ENCODE measurements at regions not wholly inside any gene's neighbourhood (a gene's known extent, or its start where the extent isn't known, plus 50 kb on each side); places are given as distances from the start of the nearest gene placed in this dataset.
"Not testable (repeated sequence)": the region's sequence is repeated elsewhere in the genome, so short reads cannot be mapped to it uniquely, and the experiment has no call there.

DNA sequence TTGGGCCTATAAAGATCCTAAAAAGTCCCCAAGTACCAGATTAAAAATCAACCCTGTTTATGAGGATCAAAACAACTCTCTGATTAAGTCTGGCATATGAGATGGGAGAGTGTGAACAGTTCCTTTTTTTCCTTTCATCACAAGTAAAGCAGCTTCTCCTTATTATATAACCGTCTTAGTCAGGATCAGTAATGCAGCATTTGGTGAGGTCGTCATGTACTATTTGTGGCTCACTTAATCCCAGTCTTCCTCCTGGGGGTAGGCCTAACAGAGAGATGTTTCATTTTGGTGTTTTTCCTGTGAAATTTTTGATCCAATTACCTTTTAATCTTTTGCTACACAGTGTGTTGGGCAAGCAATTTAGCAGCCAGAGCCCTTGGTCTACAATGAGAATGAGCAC lies 333.1 kb upstream of the KCNMB2 start:
- ChIA-PET CTCF (interaction anchor here (0.6 to 0.9 kb wide), 3 partner anchors 24 to 117 kb away, joined by 3 read pairs; no protein-coding TSS in a partner anchor), POLR2A (interaction anchor here (0.6 to 1.2 kb wide), 2 partner anchors 25 to 80 kb away, joined by 3 to 4 read pairs; no protein-coding TSS in a partner anchor)
- no peak for DNase-seq (ENCODE audit: unreplicated experiment)
- intact Hi-C loops (cut with micrococcal nuclease): no loop called here
- no peak overlapping the region for H3K4me3 Mint-ChIP-seq (ENCODE audit: unreplicated experiment)
- H3K9me3 Mint-ChIP-seq (ENCODE audit: unreplicated experiment): no peaks in the 10 kb centered on the region
- H3K4me1 Mint-ChIP-seq (ENCODE audit: insufficient read depth, unreplicated experiment): peaks cover 12% of the 10 kb centered on the region
- BruUV-seq (replicated peaks): no TSS peak
- no peaks in the 10 kb centered on the region for H3K27me3 Mint-ChIP-seq (ENCODE audit: insufficient read depth, unreplicated experiment)
- TF ChIP-seq, protein P1, sequence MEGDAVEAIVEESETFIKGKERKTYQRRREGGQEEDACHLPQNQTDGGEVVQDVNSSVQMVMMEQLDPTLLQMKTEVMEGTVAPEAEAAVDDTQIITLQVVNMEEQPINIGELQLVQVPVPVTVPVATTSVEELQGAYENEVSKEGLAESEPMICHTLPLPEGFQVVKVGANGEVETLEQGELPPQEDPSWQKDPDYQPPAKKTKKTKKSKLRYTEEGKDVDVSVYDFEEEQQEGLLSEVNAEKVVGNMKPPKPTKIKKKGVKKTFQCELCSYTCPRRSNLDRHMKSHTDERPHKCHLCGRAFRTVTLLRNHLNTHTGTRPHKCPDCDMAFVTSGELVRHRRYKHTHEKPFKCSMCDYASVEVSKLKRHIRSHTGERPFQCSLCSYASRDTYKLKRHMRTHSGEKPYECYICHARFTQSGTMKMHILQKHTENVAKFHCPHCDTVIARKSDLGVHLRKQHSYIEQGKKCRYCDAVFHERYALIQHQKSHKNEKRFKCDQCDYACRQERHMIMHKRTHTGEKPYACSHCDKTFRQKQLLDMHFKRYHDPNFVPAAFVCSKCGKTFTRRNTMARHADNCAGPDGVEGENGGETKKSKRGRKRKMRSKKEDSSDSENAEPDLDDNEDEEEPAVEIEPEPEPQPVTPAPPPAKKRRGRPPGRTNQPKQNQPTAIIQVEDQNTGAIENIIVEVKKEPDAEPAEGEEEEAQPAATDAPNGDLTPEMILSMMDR (IDR thresholded peaks at IDR 0.05; ENCODE audit: unreplicated experiment): no peak
- no peaks in the 10 kb centered on the region for H3K36me3 Mint-ChIP-seq (ENCODE audit: insufficient read depth, unreplicated experiment)
- no peak overlapping the region for H3K27ac Mint-ChIP-seq (ENCODE audit: low read depth, unreplicated experiment)

GRCh38 chr3:178203650-178204049 lies 332.6 kb upstream of the KCNMB2 start:
- intact Hi-C loops (cut with micrococcal nuclease): no loop called here
- Mint-ChIP-seq H3K27ac (ENCODE audit: low read depth, unreplicated experiment) (no peak overlapping the region), H3K36me3 (ENCODE audit: insufficient read depth, unreplicated experiment) (no peaks in the 10 kb centered on the region), H3K4me1 (ENCODE audit: insufficient read depth, unreplicated experiment) (peaks cover 9% of the 10 kb centered on the region), H3K4me3 (ENCODE audit: unreplicated experiment) (no peak overlapping the region), H3K27me3 (ENCODE audit: insufficient read depth, unreplicated experiment) (no peaks in the 10 kb centered on the region), H3K9me3 (ENCODE audit: unreplicated experiment) (no peaks in the 10 kb centered on the region)
- TF ChIP-seq, protein P1 (IDR thresholded peaks at IDR 0.05; ENCODE audit: unreplicated experiment): no peak
- BruUV-seq (replicated peaks): no TSS peak
- ChIA-PET POLR2A (interaction anchor here (0.9 to 1.2 kb wide), 2 partner anchors 8 to 81 kb away, joined by 3 read pairs; no protein-coding TSS in a partner anchor), CTCF (interaction anchor here (0.6 to 0.9 kb wide), 3 partner anchors 24 to 116 kb away, joined by 3 read pairs; no protein-coding TSS in a partner anchor)
- peak; percentile 4 for DNase-seq (ENCODE audit: unreplicated experiment)

GRCh38 chr3:178205740-178206139 lies 330.5 kb upstream of the KCNMB2 start:
- H3K9me3 Mint-ChIP-seq (ENCODE audit: unreplicated experiment): no peaks in the 10 kb centered on the region
- ChIA-PET POLR2A (interaction anchor here (0.5 to 1.5 kb wide), 3 partner anchors 11 to 964 kb away, joined by 4 to 5 read pairs (median 4); no protein-coding TSS in a partner anchor), CTCF (no interaction called here)
- H3K4me1 Mint-ChIP-seq (ENCODE audit: insufficient read depth, unreplicated experiment): peaks cover 15% of the 10 kb centered on the region
- H3K36me3 Mint-ChIP-seq (ENCODE audit: insufficient read depth, unreplicated experiment): no peaks in the 10 kb centered on the region
- intact Hi-C loops (cut with micrococcal nuclease): no loop called here
- TF ChIP-seq, protein P1 (IDR thresholded peaks at IDR 0.05; ENCODE audit: unreplicated experiment): no peak
- no peaks in the 10 kb centered on the region for H3K27me3 Mint-ChIP-seq (ENCODE audit: insufficient read depth, unreplicated experiment)
- H3K4me3 Mint-ChIP-seq (ENCODE audit: unreplicated experiment): no peak overlapping the region
- no peak overlapping the region for H3K27ac Mint-ChIP-seq (ENCODE audit: low read depth, unreplicated experiment)
- no peak for DNase-seq (ENCODE audit: unreplicated experiment)
- BruUV-seq (replicated peaks): no TSS peak

- ChIA-PET POLR2A (interaction anchor here (0.8 to 1.5 kb wide), 4 partner anchors 10 to 37 kb away, joined by 3 to 5 read pairs (median 4); no protein-coding TSS in a partner anchor), CTCF (interaction anchor here (1.1 kb wide), 1 partner anchor 120 kb away, joined by 3 read pairs; no protein-coding TSS in a partner anchor)
- Mint-ChIP-seq H3K9me3 (ENCODE audit: unreplicated experiment) (no peaks in the 10 kb centered on the region), H3K4me1 (ENCODE audit: insufficient read depth, unreplicated experiment) (peaks cover 15% of the 10 kb centered on the region), H3K36me3 (ENCODE audit: insufficient read depth, unreplicated experiment) (no peaks in the 10 kb centered on the region), H3K27me3 (ENCODE audit: insufficient read depth, unreplicated experiment) (no peaks in the 10 kb centered on the region), H3K27ac (ENCODE audit: low read depth, unreplicated experiment) (no peak overlapping the region), H3K4me3 (ENCODE audit: unreplicated experiment) (no peak overlapping the region)
- TF ChIP-seq, protein P1 (IDR thresholded peaks at IDR 0.05; ENCODE audit: unreplicated experiment): no peak
- BruUV-seq (replicated peaks): no TSS peak
- intact Hi-C loops (cut with micrococcal nuclease): no loop called here
- no peak for DNase-seq (ENCODE audit: unreplicated experiment)
Observed at GRCh38 chr3:178206521-178206920, 329.7 kb upstream of the KCNMB2 start.

DNA sequence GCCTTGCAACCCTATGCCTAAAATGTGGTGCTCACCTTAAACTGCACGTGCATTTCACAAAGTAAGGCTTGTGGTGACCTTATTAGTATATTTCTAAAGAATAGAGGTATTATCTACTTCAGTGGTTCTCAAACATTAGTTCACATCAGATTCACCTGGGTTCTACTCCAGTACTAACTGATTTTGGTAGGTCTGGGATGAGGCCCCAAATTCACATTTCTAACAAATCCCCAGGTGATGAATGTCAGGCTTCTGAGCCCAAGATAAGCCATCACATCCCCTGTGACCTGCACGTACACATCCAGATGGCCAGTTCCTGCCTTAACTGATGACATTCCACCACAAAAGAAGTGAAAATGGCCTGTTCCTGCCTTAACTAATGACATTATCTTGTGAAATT lies 329.1 kb upstream of the KCNMB2 start:
- intact Hi-C loops (cut with micrococcal nuclease); DNase-seq (ENCODE audit: unreplicated experiment); H3K27me3 Mint-ChIP-seq (ENCODE audit: insufficient read depth, unreplicated experiment); H3K36me3 Mint-ChIP-seq (ENCODE audit: insufficient read depth, unreplicated experiment); H3K9me3 Mint-ChIP-seq (ENCODE audit: unreplicated experiment); BruUV-seq (replicated peaks); H3K4me3 Mint-ChIP-seq (ENCODE audit: unreplicated experiment); H3K27ac Mint-ChIP-seq (ENCODE audit: low read depth, unreplicated experiment): not testable (repeated sequence)
- CTCF ChIA-PET: interaction anchor here (1.1 kb wide), 1 partner anchor 120 kb away, joined by 3 read pairs; no protein-coding TSS in a partner anchor
- POLR2A ChIA-PET: interaction anchor here (0.9 to 1.5 kb wide), 3 partner anchors 10 to 37 kb away, joined by 3 to 5 read pairs (median 4); no protein-coding TSS in a partner anchor
- peaks cover 15% of the 10 kb centered on the region for H3K4me1 Mint-ChIP-seq (ENCODE audit: insufficient read depth, unreplicated experiment)

GRCh38 chr3:178207627-178208026 lies 328.6 kb upstream of the KCNMB2 start:
- DNase-seq (ENCODE audit: unreplicated experiment); H3K9me3 Mint-ChIP-seq (ENCODE audit: unreplicated experiment); H3K36me3 Mint-ChIP-seq (ENCODE audit: insufficient read depth, unreplicated experiment); intact Hi-C loops (cut with micrococcal nuclease); BruUV-seq (replicated peaks); H3K27ac Mint-ChIP-seq (ENCODE audit: low read depth, unreplicated experiment); H3K27me3 Mint-ChIP-seq (ENCODE audit: insufficient read depth, unreplicated experiment); POLR2A ChIA-PET; H3K4me3 Mint-ChIP-seq (ENCODE audit: unreplicated experiment); CTCF ChIA-PET: not testable (repeated sequence)
- peaks cover 15% of the 10 kb centered on the region for H3K4me1 Mint-ChIP-seq (ENCODE audit: insufficient read depth, unreplicated experiment)
